Stimulated activated naive CD4-positive, alpha-beta T cell (primary cell): ENCODE measurements at regions not wholly inside any gene's neighbourhood (a gene's known extent, or its start where the extent isn't known, plus 50 kb on each side); places are given as distances from the start of the nearest gene placed in this dataset.

Source experiments
- DNase-seq, 6 experiments: peaks; one replicate each; lab custom pipeline; 2025; lab: John Stamatoyannopoulos, UW

DNA sequence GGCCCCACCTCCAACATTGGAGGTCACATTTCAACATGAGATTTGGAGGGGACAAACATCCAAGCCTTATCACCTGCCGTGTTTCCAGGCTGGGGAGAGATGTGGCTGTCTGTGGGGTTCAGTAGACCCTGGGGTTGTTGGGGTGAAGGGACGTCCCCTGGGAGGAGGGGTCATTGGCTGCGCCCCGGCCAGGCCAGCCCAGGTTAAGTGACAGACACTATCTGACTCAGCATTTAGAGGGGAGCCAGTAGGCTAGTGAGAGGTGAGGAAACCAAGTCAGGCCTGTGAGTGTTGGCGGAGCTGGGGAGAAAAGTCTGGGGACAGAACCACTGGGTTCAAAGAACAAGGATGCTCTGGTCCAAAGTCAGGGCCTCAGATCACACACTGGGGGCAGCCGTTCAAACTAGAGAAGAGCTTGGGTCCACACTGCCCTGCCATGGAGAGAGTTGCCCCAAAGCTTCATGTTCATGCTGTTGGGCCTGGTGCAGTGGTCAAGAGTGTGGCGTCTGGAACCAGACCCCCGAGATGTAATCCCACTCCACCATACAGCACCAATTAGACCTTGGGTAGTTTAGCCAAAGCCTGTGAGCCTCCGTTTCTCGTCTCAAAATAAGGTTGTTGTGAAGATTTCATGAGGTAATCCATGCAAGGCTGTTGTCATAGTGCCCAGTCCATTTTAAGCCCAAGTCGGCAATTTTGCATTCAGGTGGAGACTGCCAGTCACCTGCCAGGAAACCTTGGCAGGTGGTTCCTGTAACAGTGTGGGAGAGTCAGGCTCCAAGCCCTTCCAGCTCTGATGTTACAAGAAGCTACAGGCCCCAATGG is 1289.6 kb downstream of the TBC1D22A start:
- DNase-seq = no peak

- DNase-seq = no peak
Measured at GRCh38 chr22:48050836-48051235, 1288.4 kb downstream of the TBC1D22A start.

DNA sequence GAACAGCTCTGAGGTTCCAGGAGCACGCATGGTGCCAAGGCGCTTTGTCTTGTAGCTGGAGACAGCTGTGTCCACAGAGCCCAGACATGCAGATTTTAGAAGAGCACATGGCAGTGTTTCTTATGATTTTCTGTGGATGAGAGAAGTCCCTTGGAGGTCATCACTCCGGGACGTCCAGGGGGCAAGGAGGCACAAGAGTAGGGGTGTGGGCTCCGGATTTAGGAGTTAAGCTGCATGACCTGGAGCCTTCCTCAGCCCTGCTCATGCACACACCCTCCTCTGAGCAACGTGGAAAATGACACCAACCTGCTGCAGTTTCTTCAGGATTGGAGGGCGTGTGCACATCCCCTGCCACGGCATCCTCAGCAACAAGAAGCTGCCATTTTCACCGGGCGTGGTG is 1286.7 kb downstream of the TBC1D22A start:
- no peak for DNase-seq

DNA sequence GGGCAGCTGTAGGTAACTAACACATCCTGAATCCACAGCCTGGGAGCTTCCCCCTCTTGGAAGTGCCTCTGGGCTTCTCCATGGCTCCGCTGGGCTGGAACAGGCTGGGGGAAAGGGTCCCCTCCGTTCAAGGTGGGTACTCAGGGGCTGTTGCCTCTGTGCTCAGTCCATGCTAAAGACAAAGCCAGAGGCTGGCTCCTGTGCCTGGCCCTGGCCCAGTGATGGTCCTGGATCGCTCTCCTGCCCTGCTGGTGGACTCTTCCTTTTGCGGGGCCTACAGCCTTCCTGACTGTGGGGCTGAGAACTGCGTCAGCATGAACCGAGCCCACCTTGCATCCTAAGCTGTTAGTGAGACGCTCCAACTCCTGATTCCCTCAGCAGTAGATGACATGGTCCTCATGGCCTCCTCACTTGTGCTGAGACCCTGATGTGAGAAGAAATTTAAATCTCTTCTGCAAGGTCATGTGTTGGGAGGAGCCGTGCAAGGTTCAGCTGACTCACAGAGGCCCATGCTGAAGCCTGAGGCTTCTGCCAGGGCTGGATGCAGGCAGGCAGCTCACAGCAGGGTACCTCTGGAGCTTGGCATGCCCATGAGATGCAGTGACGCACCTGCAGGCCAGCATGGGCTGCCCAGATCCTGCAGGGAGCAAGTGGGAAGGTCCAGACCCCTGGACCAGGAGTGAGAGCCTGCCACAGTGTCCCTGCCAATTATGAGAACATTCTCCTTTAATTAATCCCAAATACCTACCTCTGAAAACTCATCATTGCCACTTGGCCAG is 1285.5 kb downstream of the TBC1D22A start:
- DNase-seq = no peak

DNA sequence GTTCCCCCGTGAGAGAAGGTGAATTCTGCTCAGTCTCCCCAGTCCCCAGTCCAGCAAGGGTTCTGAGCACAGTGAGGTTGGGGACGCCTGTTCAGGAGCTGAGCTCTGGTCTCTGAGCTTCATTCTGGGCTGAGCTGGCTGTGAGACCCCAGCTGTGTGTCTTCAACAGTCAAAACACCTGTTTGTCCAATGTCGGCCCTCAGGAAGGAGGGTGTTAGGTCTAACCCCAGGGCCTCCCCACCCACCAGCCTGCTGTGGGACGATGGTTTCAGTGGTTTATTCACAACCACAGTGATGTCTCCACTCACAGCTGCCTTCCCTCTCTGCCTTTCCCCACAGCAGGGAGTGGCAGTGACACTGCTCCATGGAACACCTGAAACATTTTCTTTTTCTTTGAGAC is 1282.9 kb downstream of the TBC1D22A start:
- no peak for DNase-seq

DNA sequence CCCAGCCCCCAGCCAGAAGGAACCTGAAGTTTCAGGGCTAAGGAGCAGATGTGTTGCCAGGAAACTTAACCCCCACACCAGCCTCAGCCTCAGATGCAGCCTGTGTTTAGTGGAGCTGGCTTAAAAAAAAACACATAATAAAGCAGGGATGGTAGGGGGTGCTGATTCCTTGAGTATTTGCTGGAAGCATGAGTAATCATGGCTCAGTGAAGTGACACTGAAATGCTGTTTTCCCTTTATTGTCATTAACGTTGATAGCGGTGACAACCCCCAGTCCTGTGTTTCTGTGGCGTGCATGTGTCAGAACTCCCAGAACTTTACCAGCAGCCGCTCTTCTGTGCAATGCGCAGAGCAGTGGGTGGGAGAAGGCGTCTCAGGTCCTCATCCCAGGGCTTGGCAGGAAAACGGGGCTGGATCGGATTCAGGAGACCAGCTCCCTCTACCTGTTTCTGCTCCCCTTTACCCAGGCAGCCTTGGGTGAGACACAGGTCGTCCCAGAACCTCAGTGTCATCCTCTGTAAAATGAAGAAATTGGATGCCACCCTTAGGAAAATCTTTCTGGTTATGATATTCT is 1282.1 kb downstream of the TBC1D22A start:
- DNase-seq = no peak

- no peak for DNase-seq
Measured at GRCh38 chr22:48043581-48043980, 1281.1 kb downstream of the TBC1D22A start.

- DNase-seq = no peak
Measured at GRCh38 chr22:48042621-48043395, 1280.4 kb downstream of the TBC1D22A start.

DNA sequence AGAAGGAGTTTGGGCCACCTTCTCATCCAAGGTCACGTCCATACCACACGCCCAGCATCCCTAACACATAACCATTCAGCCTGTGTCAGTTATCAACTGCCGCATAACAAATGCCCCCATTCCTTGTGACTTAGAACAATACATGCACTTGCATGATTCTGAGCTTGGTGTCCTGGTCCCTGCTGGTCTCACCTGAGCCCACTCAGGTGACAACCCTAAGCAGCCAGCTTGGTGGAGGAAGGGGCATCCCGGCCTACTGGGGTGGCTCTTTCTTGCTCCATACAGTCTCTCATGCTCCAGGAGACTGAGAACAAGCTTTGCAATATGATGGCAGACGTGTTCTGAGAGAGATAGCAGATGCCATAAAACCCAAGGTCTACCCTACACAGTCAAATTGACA is 1276.9 kb downstream of the TBC1D22A start:
- DNase-seq = no peak

- DNase-seq = no peak
Measured at GRCh38 chr22:48037618-48038017, 1275.2 kb downstream of the TBC1D22A start.

DNA sequence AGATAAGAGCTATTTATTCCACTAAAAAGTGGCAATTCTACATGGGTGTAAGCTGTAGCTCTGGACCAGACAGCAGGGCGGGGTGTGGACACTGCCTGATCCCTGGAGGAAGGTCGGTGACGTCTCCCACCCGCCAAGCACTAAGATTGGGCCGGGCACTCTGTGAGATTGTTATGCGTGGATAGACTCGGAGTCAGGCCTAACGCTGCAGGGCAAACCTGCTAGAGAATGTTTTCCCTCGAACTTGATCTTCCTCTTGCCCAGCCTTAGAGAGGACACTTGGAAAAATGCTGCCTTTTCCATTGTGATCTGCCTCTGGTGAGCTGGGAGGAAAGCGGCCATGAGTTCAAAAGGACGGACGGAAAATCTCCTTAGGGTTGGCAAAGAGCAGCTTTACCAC is 1273.4 kb downstream of the TBC1D22A start:
- no peak for DNase-seq

- DNase-seq = no peak
Measured at GRCh38 chr22:48031589-48031988, 1269.1 kb downstream of the TBC1D22A start.

GRCh38 chr22:48025096-48025495 is 1262.6 kb downstream of the TBC1D22A start:
- DNase-seq = no peak

GRCh38 chr22:48021991-48022401 is 1259.5 kb downstream of the TBC1D22A start:
- no peak for DNase-seq

- no peak for DNase-seq
Measured at GRCh38 chr22:48018346-48018745, 1255.9 kb downstream of the TBC1D22A start.

- DNase-seq = no peak
Measured at GRCh38 chr22:48015701-48016100, 1253.3 kb downstream of the TBC1D22A start.

GRCh38 chr22:48004936-48005335 is 1242.5 kb downstream of the TBC1D22A start:
- DNase-seq = no peak

GRCh38 chr22:48004038-48004437 is 1241.6 kb downstream of the TBC1D22A start:
- DNase-seq = no peak

GRCh38 chr22:48001101-48001500 is 1238.7 kb downstream of the TBC1D22A start:
- no peak for DNase-seq

- no peak for DNase-seq
Measured at GRCh38 chr22:47997612-47998011, 1235.2 kb downstream of the TBC1D22A start.

DNA sequence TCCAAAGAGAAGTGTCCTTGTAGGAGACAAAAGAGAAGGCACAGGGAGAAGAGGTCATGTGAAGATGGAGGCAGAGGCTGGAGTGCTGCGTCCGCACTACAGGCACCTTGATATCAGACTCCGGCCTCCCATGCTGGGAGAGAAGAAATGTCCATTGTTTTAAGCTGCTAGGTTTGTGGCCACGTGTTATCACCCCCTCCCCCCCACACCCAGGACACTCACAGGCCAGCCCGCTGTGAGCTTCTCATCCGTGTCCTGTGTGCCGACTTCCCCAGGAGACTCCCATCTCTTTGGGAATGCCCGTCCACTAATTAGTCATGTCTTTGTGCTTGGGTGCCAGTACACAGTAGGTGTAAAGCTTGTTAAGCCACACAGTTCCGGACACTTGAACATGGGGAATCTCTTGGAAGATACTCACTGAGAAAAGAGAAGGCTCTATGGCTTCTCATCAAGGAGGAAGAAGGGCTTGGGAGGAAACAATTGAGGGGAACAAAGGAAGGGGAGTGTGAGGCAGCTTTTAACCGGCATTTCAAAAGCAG is 1234.7 kb downstream of the TBC1D22A start:
- no peak for DNase-seq

DNA sequence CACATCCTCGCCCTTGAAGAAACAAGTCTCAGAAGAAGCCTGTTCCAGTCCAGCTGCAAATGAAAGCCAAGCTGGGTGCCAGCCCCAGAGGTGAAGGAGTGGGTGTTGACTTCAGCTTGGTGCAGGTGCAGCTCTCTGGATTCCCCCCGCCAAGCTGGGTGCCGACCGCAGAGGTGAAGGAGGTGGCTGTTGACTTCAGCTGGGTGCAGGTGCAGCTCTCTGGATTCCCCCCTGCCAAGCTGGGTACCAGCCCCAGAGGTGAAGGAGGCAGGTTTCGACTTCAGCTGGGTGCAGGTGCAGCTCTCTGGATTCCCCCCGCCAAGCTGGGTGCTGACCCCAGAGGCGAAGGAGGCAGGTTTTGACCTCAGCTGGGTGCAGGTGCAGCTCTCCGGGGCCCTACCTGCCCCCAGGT is 1234.0 kb downstream of the TBC1D22A start:
- no peak for DNase-seq
